ENCODE measurements at regions not wholly inside any gene's neighbourhood (a gene's known extent, or its start where the extent isn't known, plus 50 kb on each side); places are given as distances from the start of the nearest gene placed in this dataset.

- no peak for DNase-seq (ENCODE audit: low spot score)
- Mint-ChIP-seq H3K27ac (no peak overlapping the region), H3K27me3 (ENCODE audit: low read depth) (peaks cover 47% of the 10 kb centered on the region), H3K9me3 (no peaks in the 10 kb centered on the region), H3K4me3 (no peak overlapping the region), H3K36me3 (no peaks in the 10 kb centered on the region), H3K4me1 (peaks cover 17% of the 10 kb centered on the region)
- ATAC-seq: no peak
- POLR2A ChIA-PET: no interaction called here
- CTCF ChIA-PET: interaction anchor here (1.3 to 2.4 kb wide), 3 partner anchors 108 to 635 kb away, joined by 3 to 8 read pairs (median 8); no protein-coding TSS in a partner anchor
- TF ChIP-seq MAX (CRISPR knock-in tag; IDR thresholded peaks at IDR 0.05): no peak
- TF ChIP-seq SMAD4 (CRISPR knock-in tag; IDR thresholded peaks at IDR 0.05): no peak
- TF ChIP-seq GABPB1 (CRISPR knock-in tag; IDR thresholded peaks at IDR 0.05): no peak
- no peak for TF ChIP-seq ZBTB21 (CRISPR knock-in tag; IDR thresholded peaks at IDR 0.05; ENCODE audit: borderline replicate concordance)
Observed at GRCh38 chr11:133713406-133713805, 131.9 kb downstream of the SPATA19 start.

- ChIA-PET POLR2A (no interaction called here), CTCF (interaction anchor here (0.8 to 2.4 kb wide), 8 partner anchors 9 to 633 kb away, joined by 3 to 9 read pairs (median 6); no protein-coding TSS in a partner anchor)
- Mint-ChIP-seq H3K9me3 (no peaks in the 10 kb centered on the region), H3K4me3 (no peak overlapping the region), H3K4me1 (peaks cover 17% of the 10 kb centered on the region), H3K27ac (no peak overlapping the region), H3K36me3 (no peaks in the 10 kb centered on the region), H3K27me3 (ENCODE audit: low read depth) (peaks cover 43% of the 10 kb centered on the region)
- TF ChIP-seq ZNF232 (CRISPR knock-in tag; IDR thresholded peaks at IDR 0.05): no peak
- no peak for TF ChIP-seq ZNF425 (CRISPR knock-in tag; conservative IDR thresholded peaks at IDR 0.05)
- TF ChIP-seq ZNF532 (CRISPR knock-in tag; IDR thresholded peaks at IDR 0.05; ENCODE audit: borderline replicate concordance): no peak
- TF ChIP-seq USF2 (CRISPR knock-in tag; IDR thresholded peaks at IDR 0.05): no peak
- TF ChIP-seq ZNF423 (CRISPR knock-in tag; IDR thresholded peaks at IDR 0.05): peak; percentile 73
- TF ChIP-seq ZNF219 (CRISPR knock-in tag; IDR thresholded peaks at IDR 0.05; ENCODE audit: borderline replicate concordance): no peak
- DNase-seq (ENCODE audit: low spot score): no peak
- ATAC-seq: peak; percentile 62
Observed at GRCh38 chr11:133712051-133712560, 133.2 kb downstream of the SPATA19 start.

- H3K4me1 Mint-ChIP-seq: peaks cover 17% of the 10 kb centered on the region
- H3K27ac Mint-ChIP-seq: no peak overlapping the region
- DNase-seq (ENCODE audit: low spot score): no peak
- no peaks in the 10 kb centered on the region for H3K9me3 Mint-ChIP-seq
- ChIA-PET CTCF (interaction anchor here (0.8 to 2.4 kb wide), 8 partner anchors 9 to 633 kb away, joined by 3 to 9 read pairs (median 6); no protein-coding TSS in a partner anchor), POLR2A (no interaction called here)
- peaks cover 38% of the 10 kb centered on the region for H3K27me3 Mint-ChIP-seq (ENCODE audit: low read depth)
- ATAC-seq: peak; percentile 25
- no peaks in the 10 kb centered on the region for H3K36me3 Mint-ChIP-seq
- H3K4me3 Mint-ChIP-seq: no peak overlapping the region
- TF ChIP-seq OVOL2 (CRISPR knock-in tag; IDR thresholded peaks at IDR 0.05; ENCODE audit: borderline replicate concordance) (no peak), JAZF1 (CRISPR knock-in tag; IDR thresholded peaks at IDR 0.05) (no peak), ZBTB21 (CRISPR knock-in tag; IDR thresholded peaks at IDR 0.05; ENCODE audit: borderline replicate concordance) (no peak), SMAD4 (CRISPR knock-in tag; IDR thresholded peaks at IDR 0.05) (no peak), ZBTB43 (CRISPR knock-in tag; IDR thresholded peaks at IDR 0.05) (no peak), TP53 (CRISPR knock-in tag; IDR thresholded peaks at IDR 0.05) (no peak), FOXP4 (CRISPR knock-in tag; IDR thresholded peaks at IDR 0.05) (no peak), HMGXB4 (CRISPR knock-in tag; IDR thresholded peaks at IDR 0.05) (no peak), MYBL2 (CRISPR knock-in tag; IDR thresholded peaks at IDR 0.05) (no peak), EMX1 (CRISPR knock-in tag; IDR thresholded peaks at IDR 0.05) (no peak)
Observed at GRCh38 chr11:133711545-133711944, 133.8 kb downstream of the SPATA19 start.
